H1 (cell line): ENCODE measurements at regions not wholly inside any gene's neighbourhood (a gene's known extent, or its start where the extent isn't known, plus 50 kb on each side); places are given as distances from the start of the nearest gene placed in this dataset.

Experiments
- CTCF ChIA-PET: fragments of 300-600 bp; sonication (Branson Sonifier 250); formaldehyde crosslinking; loops from one replicate; lab custom pipeline; 2021; ENCODE audit not compliant: partially characterized antibody; lab: Charles Lee
- POLR2A ChIA-PET: fragments of 300-600 bp; sonication (Branson Sonifier 250); formaldehyde crosslinking; loops from one replicate; lab custom pipeline; 2021; ENCODE audit warnings: inconsistent platforms; ENCODE audit not compliant: partially characterized antibody; lab: Charles Lee
- DNase-seq, 2 experiments: peaks; one replicate each; pipeline versions ENCODE4 v3.0.0 to v3.0.0-alpha.2; 2010 to 2022; ENCODE audit warnings: low spot score in 2 of 2, low read depth in 1 of 2, mixed read lengths in 1 of 2
- FAIRE-seq: peaks from 2 replicates; lab custom pipeline; 2011; peaks lifted over from hg19 to GRCh38; lab: Jason Lieb, UNC
- H2AFZ ChIP-seq: 2 replicates; pipeline ENCODE4 v1.8.1; 2012; ENCODE audit warnings: low read length, inconsistent platforms
- H2AK5ac ChIP-seq: 2 replicates; pipeline ENCODE4 v1.6.1; 2013; ENCODE audit warnings: low read depth, low read length
- H2BK120ac ChIP-seq: replicated peaks from 2 replicates; pipeline ENCODE3; 2013; ENCODE audit warnings: low read depth, low read length, inconsistent platforms
- H2BK12ac ChIP-seq: 2 replicates; pipeline ENCODE4 v1.6.1; 2013; ENCODE audit warnings: low read depth, low read length
- H2BK15ac ChIP-seq: 2 replicates; pipeline ENCODE4 v1.6.1; 2013; ENCODE audit warnings: low read length
- H2BK20ac ChIP-seq: 2 replicates; pipeline ENCODE4 v1.6.1; 2013; ENCODE audit warnings: low read length
- H2BK5ac ChIP-seq: 2 replicates; pipeline ENCODE4 v1.6.1; 2013; ENCODE audit warnings: low read depth, low read length
- H3K14ac ChIP-seq: 2 replicates; pipeline ENCODE4 v1.6.1; 2013; ENCODE audit warnings: inconsistent platforms; ENCODE audit not compliant: insufficient read length
- H3K18ac ChIP-seq: 2 replicates; pipeline ENCODE4 v1.6.1; 2013; ENCODE audit warnings: low read length; ENCODE audit errors: extremely low read depth
- H3K23ac ChIP-seq: 2 replicates; pipeline ENCODE4 v1.6.1; 2013; ENCODE audit warnings: inconsistent platforms; ENCODE audit not compliant: insufficient read length
- H3K23me2 ChIP-seq: 2 replicates; pipeline ENCODE4 v1.6.1; 2013; ENCODE audit warnings: low read depth, low read length
- H3K27ac ChIP-seq: 2 replicates; pipeline ENCODE4 v1.6.1; 2011; ENCODE audit warnings: low read depth, low read length, inconsistent platforms
- H3K27me3 ChIP-seq, 4 experiments: replicated peaks in 1 of 4; 1 replicate in 1 of 4; 2 replicates in 3 of 4; pipeline versions ENCODE4 v1.6.1 to v1.8.1; 2011 to 2013; ENCODE audit warnings: low read length in 3 of 4, mild to moderate bottlenecking in 3 of 4, inconsistent platforms in 2 of 4, mixed read lengths in 2 of 4, moderate library complexity in 1 of 4; ENCODE audit not compliant: control insufficient read depth in 3 of 4, insufficient read depth in 3 of 4; ENCODE audit errors: extremely low read depth in 1 of 4
- H3K36me3 ChIP-seq, 4 experiments: 2 replicates each; pipeline versions ENCODE4 v1.6.1 to v1.8.1; 2011 to 2013; ENCODE audit warnings: mild to moderate bottlenecking in 4 of 4, low read length in 3 of 4, moderate library complexity in 2 of 4, control low read depth in 1 of 4, inconsistent platforms in 1 of 4; ENCODE audit not compliant: insufficient read depth in 4 of 4, control insufficient read depth in 2 of 4
- H3K4ac ChIP-seq: replicated peaks from 2 replicates; pipeline ENCODE3; 2013; ENCODE audit warnings: low read length, low read depth, mixed read lengths, inconsistent platforms; ENCODE audit not compliant: insufficient read length
- H3K4me1 ChIP-seq, 4 experiments: replicated peaks in 1 of 4; 1 replicate in 1 of 4; 2 replicates in 3 of 4; pipeline versions ENCODE4 v1.6.1 to v1.8.1; 2011 to 2013; ENCODE audit warnings: low read length in 3 of 4, inconsistent platforms in 2 of 4, mixed read lengths in 1 of 4; ENCODE audit not compliant: insufficient read depth in 4 of 4, control insufficient read depth in 3 of 4
- H3K4me2 ChIP-seq, 2 experiments: 2 replicates each; pipeline versions ENCODE4 v1.6.1 to v1.8.1; 2011 to 2013; ENCODE audit warnings: low read depth in 2 of 2, low read length in 2 of 2, control low read depth in 1 of 2, inconsistent platforms in 1 of 2, mild to moderate bottlenecking in 1 of 2; ENCODE audit not compliant: insufficient read depth in 1 of 2
- H3K4me3 ChIP-seq, 4 experiments: fragments of 200-600, 300-600 bp in 1 of 4; sonication (generic), shearing (Covaris generic), sonication (Bioruptor Twin) in 1 of 4; 2 replicates each; pipeline versions ENCODE4 v1.5.1 to v1.8.1; 2011 to 2016; ENCODE audit warnings: low read length in 4 of 4, low read depth in 3 of 4, control low read depth in 2 of 4, inconsistent platforms in 2 of 4, mild to moderate bottlenecking in 2 of 4, mixed read lengths in 1 of 4, moderate library complexity in 1 of 4; ENCODE audit not compliant: insufficient read depth in 2 of 4; ENCODE audit errors: extremely low read depth in 1 of 4
- H3K56ac ChIP-seq: replicated peaks from 2 replicates; pipeline ENCODE3; 2013; ENCODE audit warnings: low read depth, mild to moderate bottlenecking, mixed read lengths, low read length, inconsistent platforms; ENCODE audit not compliant: insufficient read length
- H3K79me1 ChIP-seq: 2 replicates; pipeline ENCODE4 v1.6.1; 2013; ENCODE audit warnings: low read depth, low read length, control low read depth
- H3K79me2 ChIP-seq, 2 experiments: 2 replicates each; pipeline versions ENCODE4 v1.6.1 to v1.8.1; 2012 to 2013; ENCODE audit warnings: low read length in 2 of 2, mild to moderate bottlenecking in 2 of 2, inconsistent platforms in 1 of 2; ENCODE audit not compliant: insufficient read depth in 2 of 2, control insufficient read depth in 1 of 2
- H3K9ac ChIP-seq, 4 experiments: replicated peaks in 1 of 4; 1 replicate in 1 of 4; 2 replicates in 3 of 4; pipeline versions ENCODE4 v1.6.1 to v1.8.1; 2011 to 2013; ENCODE audit warnings: low read depth in 3 of 4, low read length in 3 of 4, control low read depth in 2 of 4, mild to moderate bottlenecking in 2 of 4, moderate library complexity in 2 of 4, inconsistent platforms in 1 of 4; ENCODE audit errors: extremely low read depth in 1 of 4
- H3K9me3 ChIP-seq, 2 experiments: 2 replicates each; pipeline versions ENCODE4 v1.6.1 to v1.8.1; 2012 to 2013; ENCODE audit warnings: mild to moderate bottlenecking in 2 of 2, moderate library complexity in 2 of 2, control low read depth in 1 of 2, inconsistent platforms in 1 of 2, low read depth in 1 of 2, low read length in 1 of 2, mixed read lengths in 1 of 2; ENCODE audit not compliant: insufficient read depth in 2 of 2
- H4K20me1 ChIP-seq, 2 experiments: replicated peaks in 1 of 2; 2 replicates each; pipeline versions ENCODE3 to v1.8.1; 2011 to 2013; ENCODE audit warnings: inconsistent platforms in 2 of 2, low read length in 2 of 2, mild to moderate bottlenecking in 1 of 2; ENCODE audit not compliant: insufficient read depth in 2 of 2, control insufficient read depth in 1 of 2
- H4K5ac ChIP-seq: 2 replicates; pipeline ENCODE4 v1.6.1; 2013; ENCODE audit warnings: low read length, low read depth, mixed read lengths, inconsistent platforms; ENCODE audit not compliant: insufficient read length
- H4K8ac ChIP-seq: 2 replicates; pipeline ENCODE4 v1.8.0; 2013; ENCODE audit warnings: mild to moderate bottlenecking, moderate library complexity, low read length, inconsistent platforms; ENCODE audit not compliant: insufficient read depth; ENCODE audit errors: extremely low read depth
- H4K91ac ChIP-seq: replicated peaks from 2 replicates; pipeline ENCODE3; 2013; ENCODE audit warnings: low read length, mixed read lengths, inconsistent platforms; ENCODE audit not compliant: insufficient read length
- BCL11A ChIP-seq, 2 experiments: IDR thresholded peaks; one replicate each; pipeline ENCODE4 v1.6.1; 2011; ENCODE audit warnings: low read depth in 2 of 2, low read length in 2 of 2, mild to moderate bottlenecking in 2 of 2
- TAF7 ChIP-seq: optimal IDR thresholded peaks from 2 replicates; pipeline ENCODE3; 2011; ENCODE audit warnings: low read depth, mild to moderate bottlenecking, inconsistent platforms, low read length, moderate library complexity, borderline replicate concordance
- whole genome bisulfite sequencing, 2 experiments: shearing (Covaris generic) in 1 of 2; methylation state at CpG; one replicate each; pipeline versions ENCODE4 v1.1.6 to v1.1.7; 2013 to 2015; ENCODE audit warnings: low lambda C conversion rate in 2 of 2, mixed read lengths in 2 of 2, inconsistent platforms in 1 of 2, low coverage in 1 of 2, missing lambda C conversion rate in 1 of 2; ENCODE audit not compliant: insufficient replicate concordance in 2 of 2, insufficient coverage in 1 of 2, insufficient read length in 1 of 2; ENCODE audit errors: extremely low coverage in 1 of 2, missing lambda C conversion rate in 1 of 2; 5-methylcytosine and 5-hydroxymethylcytosine counted together

DNA sequence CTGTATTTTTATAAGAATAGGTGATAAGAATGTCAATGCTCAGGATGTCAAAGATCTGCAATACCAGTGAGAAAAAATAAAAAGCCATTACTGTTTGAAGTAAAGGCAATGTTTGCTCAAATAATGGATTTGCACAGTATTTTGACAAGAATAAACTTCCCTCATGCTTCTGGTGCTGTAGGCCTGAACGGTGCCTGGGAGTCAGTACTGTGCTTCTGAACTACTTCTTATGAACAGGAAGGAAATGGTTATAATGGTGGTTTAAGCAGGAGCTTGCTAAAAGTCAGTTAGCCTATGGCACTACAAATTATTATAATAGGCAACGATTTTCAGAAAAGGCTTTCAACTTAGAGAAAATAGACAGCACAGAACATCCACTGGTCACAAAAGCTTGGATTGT is 548.3 kb upstream of the CDH18 start:
- FAIRE-seq = no peak
- Histone ChIP-seq H3K27ac (no peak overlapping the region), H3K4me3 (no peak overlapping the region), H2BK120ac (no peak overlapping the region), H4K20me1 (no peaks in the 10 kb centered on the region), H2BK12ac (no peak overlapping the region), H4K5ac (no peak overlapping the region), H3K9ac (no peak overlapping the region), H3K79me1 (no peaks in the 10 kb centered on the region; the same call in 1 of the 2 replicates), H2BK20ac (no peak overlapping the region), H3K4me1 (no peaks in the 10 kb centered on the region), H2BK15ac (no peak overlapping the region), H3K23ac (no peak overlapping the region), H4K8ac (no peak overlapping the region), H3K14ac (no peak overlapping the region), H4K91ac (no peak overlapping the region), H3K4me2 (no peak overlapping the region), H3K23me2 (no peaks in the 10 kb centered on the region; the same call in 1 of the 2 replicates), H3K79me2 (no peaks in the 10 kb centered on the region), H3K9me3 (0 out of 4 replicates have a peak, but pooled peaks cover 0 to 2% of the 10 kb centered on the region in 2 experiments), H2AK5ac (no peak overlapping the region), H2AFZ (no peak overlapping the region), H3K27me3 (no peaks in the 10 kb centered on the region), H3K18ac (no peak overlapping the region), H3K36me3 (no peaks in the 10 kb centered on the region), H3K4ac (no peak overlapping the region), H2BK5ac (no peak overlapping the region), H3K56ac (no peak overlapping the region)
- 88% methylated on average over 2 of the region's 2 CpGs; no CpG with 5 or more reads in 1 of the 2 experiments for WGBS, 2 experiments
- ChIA-PET CTCF (interaction anchor here (0.6 kb wide), 1 partner anchor 651 kb away, joined by 4 read pairs; no protein-coding TSS in a partner anchor), POLR2A (no interaction called here)
- no peak for DNase-seq
- TF ChIP-seq BCL11A (IDR thresholded peaks at IDR 0.05; ENCODE audit: low read depth in 2 of 2, low read length in 2 of 2) = no peak
- TF ChIP-seq TAF7 = no peak
